ENCODE measurements at regions not wholly inside any gene's neighbourhood (a gene's known extent, or its start where the extent isn't known, plus 50 kb on each side); places are given as distances from the start of the nearest gene placed in this dataset.

DNA sequence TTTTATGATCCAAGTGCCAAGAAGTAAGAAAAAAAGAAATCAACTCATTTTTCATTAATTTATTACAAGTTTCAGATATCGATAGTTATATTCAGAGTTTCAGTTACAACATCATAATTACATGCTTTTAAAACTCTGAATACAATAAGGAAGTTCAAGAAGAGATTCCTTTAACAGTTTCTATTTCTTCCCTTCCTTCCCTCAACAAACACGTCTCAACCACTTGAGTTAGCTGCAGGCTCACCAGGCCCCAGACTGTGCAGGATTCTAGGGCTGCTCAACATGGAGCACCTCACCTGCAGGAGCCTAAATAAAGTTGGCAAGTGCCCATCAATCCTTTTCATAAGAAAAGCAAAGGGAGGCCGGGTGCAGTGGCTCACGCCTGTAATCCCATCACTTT lies 79.2 kb upstream of the FNDC3B start:
- no peak for TF ChIP-seq YY1 (IDR thresholded peaks at IDR 0.05)
- TF ChIP-seq, protein P1, sequence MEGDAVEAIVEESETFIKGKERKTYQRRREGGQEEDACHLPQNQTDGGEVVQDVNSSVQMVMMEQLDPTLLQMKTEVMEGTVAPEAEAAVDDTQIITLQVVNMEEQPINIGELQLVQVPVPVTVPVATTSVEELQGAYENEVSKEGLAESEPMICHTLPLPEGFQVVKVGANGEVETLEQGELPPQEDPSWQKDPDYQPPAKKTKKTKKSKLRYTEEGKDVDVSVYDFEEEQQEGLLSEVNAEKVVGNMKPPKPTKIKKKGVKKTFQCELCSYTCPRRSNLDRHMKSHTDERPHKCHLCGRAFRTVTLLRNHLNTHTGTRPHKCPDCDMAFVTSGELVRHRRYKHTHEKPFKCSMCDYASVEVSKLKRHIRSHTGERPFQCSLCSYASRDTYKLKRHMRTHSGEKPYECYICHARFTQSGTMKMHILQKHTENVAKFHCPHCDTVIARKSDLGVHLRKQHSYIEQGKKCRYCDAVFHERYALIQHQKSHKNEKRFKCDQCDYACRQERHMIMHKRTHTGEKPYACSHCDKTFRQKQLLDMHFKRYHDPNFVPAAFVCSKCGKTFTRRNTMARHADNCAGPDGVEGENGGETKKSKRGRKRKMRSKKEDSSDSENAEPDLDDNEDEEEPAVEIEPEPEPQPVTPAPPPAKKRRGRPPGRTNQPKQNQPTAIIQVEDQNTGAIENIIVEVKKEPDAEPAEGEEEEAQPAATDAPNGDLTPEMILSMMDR (IDR thresholded peaks at IDR 0.05; ENCODE audit: low read depth, low read length, missing input control): no peak
- TF ChIP-seq RAD21 (IDR thresholded peaks at IDR 0.05): no peak
- no peak for TF ChIP-seq GABPA (IDR thresholded peaks at IDR 0.05 in 1 of 2, conservative IDR thresholded peaks at IDR 0.05 in 1 of 2)
- TF ChIP-seq, protein P2, sequence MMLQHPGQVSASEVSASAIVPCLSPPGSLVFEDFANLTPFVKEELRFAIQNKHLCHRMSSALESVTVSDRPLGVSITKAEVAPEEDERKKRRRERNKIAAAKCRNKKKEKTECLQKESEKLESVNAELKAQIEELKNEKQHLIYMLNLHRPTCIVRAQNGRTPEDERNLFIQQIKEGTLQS (IDR thresholded peaks at IDR 0.05): no peak
- TF ChIP-seq, protein P3, sequence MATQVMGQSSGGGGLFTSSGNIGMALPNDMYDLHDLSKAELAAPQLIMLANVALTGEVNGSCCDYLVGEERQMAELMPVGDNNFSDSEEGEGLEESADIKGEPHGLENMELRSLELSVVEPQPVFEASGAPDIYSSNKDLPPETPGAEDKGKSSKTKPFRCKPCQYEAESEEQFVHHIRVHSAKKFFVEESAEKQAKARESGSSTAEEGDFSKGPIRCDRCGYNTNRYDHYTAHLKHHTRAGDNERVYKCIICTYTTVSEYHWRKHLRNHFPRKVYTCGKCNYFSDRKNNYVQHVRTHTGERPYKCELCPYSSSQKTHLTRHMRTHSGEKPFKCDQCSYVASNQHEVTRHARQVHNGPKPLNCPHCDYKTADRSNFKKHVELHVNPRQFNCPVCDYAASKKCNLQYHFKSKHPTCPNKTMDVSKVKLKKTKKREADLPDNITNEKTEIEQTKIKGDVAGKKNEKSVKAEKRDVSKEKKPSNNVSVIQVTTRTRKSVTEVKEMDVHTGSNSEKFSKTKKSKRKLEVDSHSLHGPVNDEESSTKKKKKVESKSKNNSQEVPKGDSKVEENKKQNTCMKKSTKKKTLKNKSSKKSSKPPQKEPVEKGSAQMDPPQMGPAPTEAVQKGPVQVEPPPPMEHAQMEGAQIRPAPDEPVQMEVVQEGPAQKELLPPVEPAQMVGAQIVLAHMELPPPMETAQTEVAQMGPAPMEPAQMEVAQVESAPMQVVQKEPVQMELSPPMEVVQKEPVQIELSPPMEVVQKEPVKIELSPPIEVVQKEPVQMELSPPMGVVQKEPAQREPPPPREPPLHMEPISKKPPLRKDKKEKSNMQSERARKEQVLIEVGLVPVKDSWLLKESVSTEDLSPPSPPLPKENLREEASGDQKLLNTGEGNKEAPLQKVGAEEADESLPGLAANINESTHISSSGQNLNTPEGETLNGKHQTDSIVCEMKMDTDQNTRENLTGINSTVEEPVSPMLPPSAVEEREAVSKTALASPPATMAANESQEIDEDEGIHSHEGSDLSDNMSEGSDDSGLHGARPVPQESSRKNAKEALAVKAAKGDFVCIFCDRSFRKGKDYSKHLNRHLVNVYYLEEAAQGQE (IDR thresholded peaks at IDR 0.05): no peak
- no peak for TF ChIP-seq HNF4G (IDR thresholded peaks at IDR 0.05)
- TF ChIP-seq TAF1 (conservative IDR thresholded peaks at IDR 0.05): no peak
- no peak for TF ChIP-seq SP1 (IDR thresholded peaks at IDR 0.05)
